ENCODE measurements at regions not wholly inside any gene's neighbourhood (a gene's known extent, or its start where the extent isn't known, plus 50 kb on each side); places are given as distances from the start of the nearest gene placed in this dataset.
A peak's percentile ranks its signal among the peaks of the same experiment; 100 is the strongest.
"Not testable (repeated sequence)": the region's sequence is repeated elsewhere in the genome, so short reads cannot be mapped to it uniquely, and the experiment has no call there.

DNA sequence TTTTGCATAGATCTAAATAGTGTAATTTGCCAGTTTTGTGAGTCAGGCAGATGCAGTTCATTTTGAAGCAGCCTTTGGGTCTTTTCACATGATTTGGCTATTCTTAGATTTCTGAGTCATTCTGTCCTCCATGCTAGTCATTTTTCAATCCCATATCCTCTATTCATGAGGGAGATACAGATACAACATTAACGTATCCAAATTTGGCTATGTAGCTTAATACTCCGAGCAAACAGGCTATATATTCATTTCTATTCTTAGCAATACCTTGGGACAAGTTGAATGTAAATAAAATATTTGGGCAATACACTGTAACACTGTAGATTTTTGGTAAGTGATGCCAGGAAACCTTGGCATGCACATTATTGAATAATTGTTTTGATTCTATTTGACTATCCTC lies 270.7 kb upstream of the PDE3A start:
- DNase-seq, result no peak

DNA sequence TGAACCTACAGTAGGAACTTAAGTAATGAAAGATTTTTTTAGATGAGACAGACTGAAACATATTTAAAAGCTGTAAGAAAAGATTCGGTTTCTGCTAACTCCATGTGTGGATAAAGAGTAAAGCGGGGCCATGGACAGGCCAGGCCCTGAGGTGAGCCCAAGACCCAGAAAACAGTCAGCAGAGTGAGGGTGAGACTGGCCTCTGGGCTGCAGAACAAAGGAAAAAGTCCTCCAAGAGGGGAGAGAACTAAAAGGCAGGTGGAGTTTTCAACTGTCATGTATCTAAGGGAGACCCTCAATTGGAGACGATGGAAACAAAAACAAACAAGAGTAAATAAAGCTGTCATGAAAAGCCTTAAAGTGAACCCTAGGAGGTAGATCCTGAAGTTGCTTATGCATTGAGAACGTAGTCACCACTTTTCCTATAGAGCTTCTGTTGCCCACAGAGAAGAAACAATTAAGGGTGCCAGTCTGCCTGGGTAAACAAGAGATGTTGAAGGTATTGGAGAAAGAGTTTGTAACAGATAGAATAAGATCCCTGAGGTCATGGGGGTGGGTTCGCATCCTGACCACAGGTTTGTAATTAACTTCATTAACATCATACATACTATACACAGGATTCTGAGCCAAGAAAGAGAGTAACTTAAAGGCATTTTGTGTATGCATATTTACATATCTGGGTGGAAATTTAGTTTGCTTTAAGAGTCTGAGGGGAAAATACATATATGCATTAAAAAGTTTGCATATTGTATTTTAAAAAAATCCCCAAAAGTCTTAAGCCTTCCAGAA lies 268.7 kb upstream of the PDE3A start:
- DNase-seq, result no peak

DNA sequence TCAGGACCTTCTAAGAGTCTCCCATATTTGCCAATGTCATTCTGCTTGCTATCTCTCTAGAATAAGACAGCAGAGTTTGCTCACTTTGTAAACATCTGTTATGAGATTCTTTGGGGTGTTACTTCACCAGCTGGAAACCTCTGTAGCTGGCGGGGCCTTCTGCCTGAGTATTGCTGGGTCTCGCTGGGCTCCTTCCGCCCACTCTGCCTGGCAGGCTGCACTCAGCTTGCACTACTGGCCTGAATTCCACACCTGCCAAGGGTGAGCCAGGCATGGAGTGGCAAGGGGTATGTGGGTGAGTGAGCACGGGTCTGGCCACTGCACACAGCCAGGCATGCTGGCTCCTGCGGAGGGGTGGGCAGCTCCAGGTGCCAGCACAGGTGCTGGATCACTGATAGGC lies 267.3 kb upstream of the PDE3A start:
- no peak for DNase-seq

DNA sequence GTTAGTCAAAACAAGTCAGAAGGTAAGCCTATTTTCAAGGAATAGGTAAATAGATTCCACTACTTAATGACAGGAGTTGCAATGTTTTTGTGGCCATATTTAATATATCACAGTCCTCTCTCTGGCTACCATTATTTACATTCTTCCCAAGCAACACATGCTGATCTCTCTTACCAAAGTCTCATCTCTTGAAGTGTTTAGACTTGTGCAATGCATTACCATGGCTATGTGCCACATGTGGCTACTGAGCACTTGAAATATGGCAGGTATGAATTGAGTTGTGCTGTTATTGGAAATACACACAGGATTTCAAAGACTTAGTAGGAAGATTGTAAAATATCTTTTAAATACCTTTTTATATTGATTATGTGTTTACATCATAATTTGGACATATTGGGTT lies 262.4 kb upstream of the PDE3A start:
- no peak for DNase-seq

DNA sequence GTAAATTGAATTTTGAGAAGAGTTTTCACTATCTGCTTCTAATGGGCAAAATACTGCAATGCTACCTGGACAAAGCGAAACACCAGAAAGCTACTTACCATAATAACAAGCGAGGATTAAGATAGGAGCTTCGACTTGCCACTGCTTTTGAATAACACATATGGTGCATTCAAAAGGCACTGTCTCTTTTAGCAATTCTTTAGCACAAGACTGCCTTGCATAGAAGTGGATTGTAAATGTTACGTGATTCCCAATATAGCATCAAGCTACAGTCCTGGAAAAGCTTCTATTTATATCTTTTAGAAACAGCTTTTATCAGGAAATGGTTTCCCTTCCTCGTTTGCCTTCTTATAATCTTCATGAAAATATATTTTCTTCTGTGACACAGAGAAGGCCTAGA lies 258.7 kb upstream of the PDE3A start:
- no peak for DNase-seq

DNA sequence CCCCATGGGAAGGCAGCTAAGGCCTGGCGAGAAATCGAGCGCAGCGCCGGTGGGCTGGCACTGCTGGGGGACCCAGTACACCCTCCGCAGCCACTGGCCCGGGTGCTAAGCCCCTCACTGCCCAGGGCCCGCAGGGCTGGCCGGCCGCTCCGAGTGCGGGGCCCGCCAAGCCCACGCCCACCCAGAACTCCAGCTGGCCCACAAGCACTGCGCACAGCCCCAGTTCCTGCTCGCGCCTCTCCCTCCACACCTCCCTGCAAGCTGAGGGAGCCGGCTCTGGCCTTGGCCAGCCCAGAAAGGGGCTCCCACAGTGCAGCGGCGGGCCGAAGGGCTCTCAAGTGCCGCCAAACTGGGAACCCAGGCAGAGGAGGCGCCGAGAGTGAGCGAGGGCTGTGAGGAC lies 253.0 kb upstream of the PDE3A start:
- not testable (repeated sequence) for DNase-seq

DNA sequence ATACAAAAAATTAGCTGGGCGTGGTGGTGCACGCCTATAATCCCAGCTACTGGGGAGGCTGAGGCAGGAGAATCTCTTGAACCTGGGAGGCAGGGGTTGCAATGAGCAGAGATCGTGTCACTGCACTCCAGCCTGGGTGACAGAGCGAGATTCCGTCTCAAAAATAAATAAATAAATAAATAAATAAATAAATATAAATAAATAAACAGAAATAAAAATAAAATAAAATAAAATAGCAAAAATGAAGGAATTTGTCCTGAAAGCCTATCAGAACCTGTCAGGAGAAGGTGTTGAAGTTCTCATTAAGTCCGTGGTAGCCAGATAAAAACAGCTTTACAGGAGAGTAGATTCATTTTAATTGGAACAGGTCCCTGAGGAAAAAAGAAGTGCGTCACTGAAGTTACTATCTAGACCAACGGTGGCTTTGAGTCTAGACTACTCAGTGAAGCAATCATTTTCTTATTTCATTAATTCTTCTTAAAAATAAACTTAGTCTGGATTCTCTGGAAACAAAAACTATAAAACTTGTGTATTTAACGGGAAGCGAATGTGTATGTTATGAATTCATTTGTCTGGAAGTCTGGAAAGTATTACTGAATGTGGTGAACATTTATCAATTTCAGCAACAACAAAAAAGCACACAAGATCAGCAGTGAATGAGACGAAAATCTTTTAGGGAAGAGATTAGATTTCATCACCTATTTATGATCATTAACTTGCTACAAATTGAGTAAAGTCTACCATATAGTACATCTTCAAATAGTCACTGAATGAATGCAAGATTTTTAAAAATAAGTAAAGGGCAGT lies 248.5 kb upstream of the PDE3A start:
- no peak for DNase-seq

DNA sequence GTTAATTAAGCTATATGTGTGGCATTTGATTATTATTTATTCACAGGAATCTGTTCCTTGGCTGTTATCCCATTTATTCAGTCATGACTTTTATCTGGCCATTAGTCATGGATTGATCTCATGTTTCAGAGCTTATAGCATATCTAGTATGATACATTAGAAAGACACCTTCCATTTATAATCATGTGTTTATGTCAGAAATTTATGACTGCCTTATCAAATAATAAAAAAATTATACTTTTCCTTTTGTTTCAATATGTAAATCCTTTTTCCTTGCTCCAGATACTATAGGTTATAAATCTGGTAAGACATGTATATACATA lies 248.0 kb upstream of the PDE3A start:
- DNase-seq, result no peak

DNA sequence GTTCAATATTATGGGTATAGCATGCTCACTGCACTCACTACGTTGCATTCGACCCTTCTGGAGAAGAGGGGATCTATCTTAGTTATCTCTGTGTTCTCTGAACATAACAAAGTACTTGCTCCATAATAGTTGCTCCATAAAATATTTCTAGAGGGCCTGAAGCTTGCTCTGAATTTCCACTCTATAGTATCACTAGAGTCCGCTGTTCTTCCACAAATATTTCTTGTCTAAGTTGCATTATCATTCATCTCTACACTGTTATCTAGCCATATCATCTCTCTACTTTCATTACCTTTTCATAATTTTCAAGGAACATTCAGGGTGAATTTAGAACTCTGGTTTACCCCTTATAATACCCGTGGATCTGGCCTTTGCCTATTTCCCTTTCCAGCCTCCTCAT lies 246.1 kb upstream of the PDE3A start:
- no peak for DNase-seq

DNA sequence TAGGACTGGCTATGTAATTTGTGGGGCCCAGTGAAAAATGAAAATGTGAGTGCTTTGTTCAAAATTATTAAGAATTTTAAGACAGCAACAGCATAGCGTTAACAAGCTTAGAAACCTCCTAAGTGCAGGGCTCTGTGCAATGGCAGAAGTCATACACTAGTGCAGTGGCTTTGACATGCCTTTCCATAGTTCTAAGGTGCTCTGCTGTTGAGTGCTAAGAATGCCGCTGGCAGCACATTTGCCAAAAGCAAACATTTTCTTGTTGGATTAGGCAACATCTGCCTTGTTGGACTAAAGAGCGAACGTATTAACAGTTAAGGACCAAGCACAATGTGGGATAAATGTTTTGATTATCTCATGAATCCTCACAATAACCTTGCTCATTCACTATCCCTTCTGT lies 244.9 kb upstream of the PDE3A start:
- no peak for DNase-seq

DNA sequence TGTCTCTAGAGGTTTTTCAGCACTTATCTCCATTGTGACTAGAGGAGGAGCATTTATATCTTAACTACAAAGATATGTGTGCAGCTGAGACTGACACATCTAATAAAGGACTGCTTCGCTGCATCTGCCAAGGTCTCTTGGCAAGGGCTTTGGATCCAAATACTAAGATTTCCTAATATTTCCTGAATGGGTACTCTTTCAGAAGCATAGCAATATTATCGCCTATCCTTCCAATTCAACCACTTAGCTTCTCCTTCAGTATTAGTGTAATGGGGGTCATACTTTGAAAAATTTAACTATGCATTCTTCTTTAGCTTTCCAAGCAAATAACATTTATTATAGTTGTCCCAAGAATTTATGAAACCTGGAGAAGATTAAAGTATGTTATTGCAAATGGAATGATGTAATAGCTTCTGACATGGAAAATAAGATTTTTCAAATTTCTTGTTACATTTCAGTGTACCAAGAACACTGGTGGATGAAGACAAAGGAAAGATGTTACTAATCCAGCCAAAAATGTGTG lies 243.0 kb upstream of the PDE3A start:
- DNase-seq, result no peak

DNA sequence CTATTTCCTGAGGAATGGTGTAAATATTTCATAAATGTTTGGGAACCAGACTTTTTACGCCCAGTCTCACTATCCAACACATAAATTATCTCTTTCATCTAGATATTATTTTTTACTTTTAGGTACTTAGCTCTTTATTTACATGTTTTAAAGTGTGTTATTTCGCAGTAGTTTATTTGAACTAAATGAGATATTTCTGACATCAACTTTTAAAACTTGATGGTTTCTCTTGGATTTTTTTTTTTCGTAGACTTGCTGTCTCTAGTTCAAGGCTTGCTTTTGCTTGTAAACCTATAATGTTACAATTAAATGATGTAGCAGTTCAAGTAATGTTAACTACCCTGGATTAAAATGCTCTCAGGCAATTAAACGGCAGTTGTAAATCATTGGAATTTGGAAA lies 241.7 kb upstream of the PDE3A start:
- DNase-seq, result no peak

DNA sequence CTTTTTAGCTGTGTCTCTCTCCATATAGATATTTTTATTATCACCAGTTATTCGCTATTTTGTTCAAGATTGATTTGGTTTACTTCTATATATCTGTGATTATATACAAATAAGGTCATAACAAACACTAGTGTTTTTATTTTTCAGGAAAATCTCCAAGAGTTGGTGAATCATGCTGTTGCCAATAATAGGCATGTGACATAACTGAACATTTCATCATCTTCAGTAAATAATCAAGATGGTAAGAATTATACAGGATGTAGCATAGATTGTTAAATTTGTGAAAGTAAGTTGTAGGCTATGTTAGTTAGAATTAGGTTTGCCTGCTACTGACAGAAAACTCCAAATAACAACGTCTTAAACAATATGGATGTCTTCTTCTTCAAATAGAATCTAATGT lies 240.9 kb upstream of the PDE3A start:
- no peak for DNase-seq

DNA sequence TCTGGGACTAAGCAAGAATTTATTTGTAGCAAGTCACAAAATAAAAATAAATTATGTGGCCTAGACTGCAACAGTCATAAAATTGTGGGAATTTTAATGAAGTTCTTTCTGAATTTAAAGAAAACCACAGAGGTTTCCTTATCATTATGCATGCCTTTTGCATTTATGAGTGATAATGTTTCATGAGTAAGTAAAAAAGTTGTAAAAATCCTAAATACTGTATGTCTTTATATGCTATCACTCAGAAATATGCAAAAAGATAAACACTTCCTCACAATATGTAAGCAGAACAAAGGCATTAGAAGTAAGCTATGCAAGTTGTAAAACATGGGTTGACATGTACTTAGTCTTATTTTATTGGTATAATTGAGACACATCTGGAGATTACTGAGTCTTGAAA lies 239.4 kb upstream of the PDE3A start:
- no peak for DNase-seq

DNA sequence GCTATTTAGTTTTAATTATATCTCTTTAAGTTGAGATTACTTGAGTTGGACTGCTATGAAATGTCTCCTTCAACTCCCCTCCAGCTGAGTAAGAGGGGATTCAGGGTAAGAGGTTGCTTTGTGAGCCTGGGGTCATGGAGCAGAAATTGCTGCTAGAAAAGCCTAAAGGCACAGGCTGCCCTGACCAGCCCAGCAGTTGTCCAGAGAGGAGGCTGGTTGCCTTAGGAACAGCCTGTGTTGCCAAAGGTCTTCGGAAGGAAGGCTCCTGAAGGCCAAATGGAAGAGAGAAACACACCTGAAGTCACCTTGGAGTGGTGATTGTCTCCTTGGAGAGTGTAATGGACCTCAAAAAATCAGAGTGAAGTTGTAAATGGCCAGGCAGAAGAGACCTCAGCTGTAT lies 235.5 kb upstream of the PDE3A start:
- DNase-seq, result no peak

DNA sequence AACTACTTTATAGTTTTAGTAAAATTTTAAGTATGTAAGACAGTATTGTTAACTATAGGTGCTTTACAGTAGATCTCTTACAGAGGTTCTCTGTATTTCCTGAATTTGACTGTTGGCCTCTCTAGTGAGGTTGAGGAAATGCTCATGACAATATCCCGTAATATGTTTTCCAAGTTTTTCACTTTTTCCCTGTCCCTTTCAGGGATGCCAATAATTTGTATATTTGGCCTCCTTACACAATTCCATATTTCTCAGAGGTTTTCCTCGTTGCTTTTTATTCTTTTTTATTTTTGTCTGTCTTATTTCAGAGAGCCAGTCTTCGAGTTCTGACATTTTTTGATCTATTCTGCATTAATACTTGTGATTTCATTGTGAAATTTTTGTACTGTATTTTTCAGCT lies 233.7 kb upstream of the PDE3A start:
- DNase-seq, result no peak

DNA sequence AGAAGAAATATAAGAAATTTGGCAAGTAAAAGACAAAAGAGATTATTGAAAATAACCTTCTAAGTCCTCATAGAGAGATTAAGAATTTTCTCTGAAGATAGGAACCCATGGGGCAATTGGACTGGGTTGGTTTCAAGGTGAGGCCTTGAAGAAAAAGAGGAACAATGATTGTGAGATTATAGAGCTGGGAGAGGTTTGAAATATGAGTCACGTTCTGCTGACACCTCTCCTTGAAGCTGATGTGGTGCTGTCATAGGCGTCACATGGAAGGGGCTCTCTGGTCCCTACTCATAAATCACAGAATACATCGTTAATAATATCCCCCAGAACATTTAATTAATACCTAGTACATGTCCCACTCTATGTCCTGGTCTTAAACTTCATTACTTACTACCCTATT lies 227.6 kb upstream of the PDE3A start:
- no peak for DNase-seq

DNA sequence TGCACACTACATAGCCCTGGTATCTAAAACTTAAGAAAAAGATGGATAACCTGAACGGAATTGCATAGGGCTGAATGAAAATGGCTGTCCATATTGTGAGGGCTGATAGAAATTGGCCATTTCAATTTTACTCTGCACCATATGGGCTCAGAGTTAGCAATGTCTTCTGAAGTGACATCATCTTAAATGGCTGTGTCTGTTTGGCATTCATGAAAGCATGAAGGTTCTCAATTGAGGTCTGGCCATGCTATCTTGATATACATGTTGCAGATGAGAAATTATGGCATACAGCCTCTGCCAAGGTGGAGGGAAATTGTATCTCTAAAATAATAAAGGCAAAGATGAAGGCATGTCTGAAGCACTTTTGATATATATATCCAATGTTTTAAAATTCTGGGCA lies 226.0 kb upstream of the PDE3A start:
- no peak for DNase-seq

DNA sequence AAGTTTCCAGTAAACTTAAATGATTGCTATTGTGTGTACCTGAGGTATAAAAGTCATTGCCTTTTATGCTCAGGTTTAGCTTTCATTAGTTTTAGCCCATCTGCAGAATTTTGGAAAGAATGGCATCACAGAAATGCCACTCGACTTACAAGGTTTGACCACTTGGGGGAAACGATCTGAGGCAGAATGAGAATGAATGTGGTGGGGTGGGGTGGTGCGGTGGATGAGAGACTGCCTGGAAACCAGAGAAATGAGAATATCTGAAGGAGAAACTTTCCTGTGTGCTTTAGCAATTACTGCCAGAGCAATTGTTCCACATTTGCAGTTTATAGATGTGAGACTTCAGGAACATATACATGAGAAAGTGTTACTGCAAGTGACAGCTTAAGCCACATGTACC lies 225.4 kb upstream of the PDE3A start:
- no peak for DNase-seq

DNA sequence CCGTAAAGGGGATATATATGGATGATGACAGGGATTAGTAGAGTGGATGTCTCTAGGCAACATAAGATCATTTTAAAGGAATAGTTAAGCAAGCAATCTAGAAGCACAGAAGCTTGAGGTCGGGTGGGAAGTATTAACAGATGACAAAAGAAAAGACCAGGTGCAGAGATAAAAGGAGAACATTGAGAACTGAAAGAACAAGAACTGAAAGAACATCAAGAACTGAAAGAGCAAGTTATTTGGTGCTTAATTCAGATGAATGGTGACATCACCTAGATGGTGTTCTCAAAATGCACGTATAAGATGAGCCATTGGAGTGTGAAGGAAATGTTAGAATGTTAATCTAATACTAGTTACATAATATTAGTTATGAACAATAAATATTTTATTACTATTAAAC lies 224.0 kb upstream of the PDE3A start:
- no peak for DNase-seq

DNA sequence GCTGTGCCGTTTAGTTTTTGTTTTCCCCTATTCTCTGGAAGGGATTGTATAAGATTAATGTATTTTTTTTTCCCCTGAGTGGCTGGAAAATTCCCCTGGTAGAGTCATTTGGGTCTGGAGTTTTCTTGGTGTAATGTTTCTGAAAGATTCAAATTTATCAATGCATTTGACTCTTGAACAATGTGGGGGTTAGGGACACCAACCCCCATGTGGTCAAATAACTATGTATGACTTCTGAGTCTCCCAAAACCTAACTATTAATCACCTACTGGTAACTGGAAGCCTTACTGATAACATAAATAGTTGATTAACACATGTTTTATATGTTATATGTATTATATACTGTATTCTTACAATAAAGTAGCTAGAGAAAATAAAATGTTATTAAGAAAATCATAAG lies 220.1 kb upstream of the PDE3A start:
- no peak for DNase-seq

DNA sequence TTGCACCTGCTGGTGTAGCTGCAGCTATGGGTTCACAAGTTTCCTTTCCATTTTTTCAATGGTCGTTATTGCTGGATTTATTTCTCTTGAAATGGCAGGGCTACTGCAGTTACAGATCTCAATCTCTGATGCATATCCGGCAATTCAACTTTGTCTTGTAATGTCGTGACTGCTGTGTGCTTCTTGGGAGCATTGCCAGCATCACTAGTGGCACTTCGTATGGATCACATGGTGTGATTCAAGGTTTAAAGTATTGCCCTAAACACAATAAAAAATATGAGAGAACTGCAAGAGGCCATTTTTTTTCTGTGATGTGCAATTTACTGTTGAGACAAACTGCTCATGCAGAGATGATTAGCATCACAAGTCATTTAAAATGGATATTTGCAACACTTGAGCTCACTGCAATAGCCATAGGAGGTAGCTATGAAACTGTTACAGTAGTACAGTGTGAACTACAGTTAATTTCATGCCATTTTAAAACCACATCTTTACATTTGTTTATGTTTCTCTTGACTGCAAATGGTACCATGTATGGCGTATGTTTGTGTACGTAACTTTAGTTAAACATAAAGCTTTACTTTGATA lies 217.4 kb upstream of the PDE3A start:
- peak; percentile 82 for DNase-seq

DNA sequence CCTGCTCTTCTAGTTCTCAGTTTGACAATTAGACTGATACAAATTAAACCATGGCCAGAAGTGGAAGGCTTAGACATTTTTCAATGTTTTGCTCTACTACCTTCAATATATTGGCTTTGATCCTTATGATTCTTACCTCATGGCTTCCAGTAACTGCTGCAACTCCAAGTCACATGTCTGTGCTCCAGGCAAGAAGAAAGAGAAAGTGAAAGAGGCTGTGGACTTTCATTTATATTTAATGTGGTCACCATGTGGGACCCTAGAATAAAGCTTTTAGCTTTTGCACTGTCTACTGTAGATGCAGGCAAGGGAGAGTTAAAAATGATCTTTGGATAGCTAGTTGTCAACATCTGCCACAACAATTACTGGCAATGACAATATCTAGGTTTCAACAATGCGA lies 214.3 kb upstream of the PDE3A start:
- DNase-seq, result no peak

DNA sequence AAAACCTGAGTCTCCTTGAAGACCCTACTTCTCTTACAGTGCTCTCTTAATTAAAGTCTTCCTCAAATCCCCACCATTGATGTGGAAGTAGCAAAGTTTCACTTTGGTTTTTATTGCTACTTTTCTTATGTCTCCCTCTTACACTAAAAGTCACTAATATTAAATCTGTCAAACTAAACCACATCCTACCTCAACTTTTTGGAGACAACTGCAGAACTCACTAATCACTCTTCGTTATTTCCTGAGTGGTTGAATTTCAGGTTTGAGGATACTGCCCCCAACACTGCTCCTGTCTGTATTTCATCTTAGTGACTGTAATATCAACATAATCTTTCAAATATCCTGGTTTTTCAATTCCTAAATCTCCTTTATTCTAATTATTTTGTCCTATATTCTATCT lies 213.0 kb upstream of the PDE3A start:
- DNase-seq, result no peak

Measured in NCI-H187 treated with DMSO at 0.1 percent for 48 hours (cell line).